HepG2 (cell line): ENCODE measurements at regions not wholly inside any gene's neighbourhood (a gene's known extent, or its start where the extent isn't known, plus 50 kb on each side); places are given as distances from the start of the nearest gene placed in this dataset.

Experiments
- ATF1 ChIP-seq: IDR thresholded peaks from 2 replicates; pipeline ENCODE4 v1.6.1; 2016; ENCODE audit warnings: mild to moderate bottlenecking, control low read depth
- CBX5 ChIP-seq: sonication (generic); formaldehyde crosslinking; IDR thresholded peaks from 2 replicates; pipeline ENCODE4 v1.4.0; 2020; ENCODE audit warnings: missing genetic modification reagents, borderline replicate concordance
- CREB1 ChIP-seq, 2 experiments: fragments of 450-650 bp in 1 of 2; IDR thresholded peaks; 2 replicates each; pipeline ENCODE4 v1.6.1; 2016 to 2017; ENCODE audit warnings: control low read depth in 1 of 2, mild to moderate bottlenecking in 1 of 2, missing compliant biosample characterization in 1 of 2, missing genetic modification characterization in 1 of 2
- HDAC2 ChIP-seq: sonication (generic); formaldehyde crosslinking; IDR thresholded peaks from 2 replicates; pipeline ENCODE4 v1.4.0; 2020; ENCODE audit warnings: missing genetic modification reagents
- HNRNPL ChIP-seq: fragments of 200-400 bp; formaldehyde crosslinking; IDR thresholded peaks from 2 replicates; pipeline ENCODE4 v1.6.1; 2017; ENCODE audit warnings: mild to moderate bottlenecking, low read depth, low read length
- MTF2 ChIP-seq: sonication (generic); formaldehyde crosslinking; IDR thresholded peaks from 2 replicates; pipeline ENCODE4 v1.5.0; 2020; ENCODE audit warnings: missing genetic modification reagents, borderline replicate concordance
- NCOA2 ChIP-seq: sonication (generic); formaldehyde crosslinking; IDR thresholded peaks from 2 replicates; pipeline ENCODE4 v1.8.0; 2022; ENCODE audit warnings: inconsistent platforms
- NR2C2 ChIP-seq: sonication (generic); formaldehyde crosslinking; IDR thresholded peaks from 2 replicates; pipeline ENCODE4 v1.4.0; 2020; ENCODE audit warnings: missing genetic modification reagents, mild to moderate bottlenecking, moderate library complexity, borderline replicate concordance
- NR3C1 ChIP-seq: sonication (generic); formaldehyde crosslinking; IDR thresholded peaks from 2 replicates; pipeline ENCODE4 v1.4.0; 2020; ENCODE audit warnings: missing genetic modification reagents
- RCOR2 ChIP-seq: IDR thresholded peaks from 2 replicates; pipeline ENCODE4 v1.6.1; 2016; ENCODE audit warnings: missing biosample characterization, missing genetic modification reagents
- SAFB2 ChIP-seq: sonication (generic); formaldehyde crosslinking; IDR thresholded peaks from 2 replicates; pipeline ENCODE4 v1.5.1; 2020; ENCODE audit warnings: missing genetic modification reagents, low read depth, mild to moderate bottlenecking, borderline replicate concordance
- TEAD2 ChIP-seq: sonication (generic); formaldehyde crosslinking; IDR thresholded peaks from 2 replicates; pipeline ENCODE4 v1.9.0; 2021; ENCODE audit warnings: missing genetic modification reagents
- THRA ChIP-seq: sonication (generic); formaldehyde crosslinking; IDR thresholded peaks from 2 replicates; pipeline ENCODE4 v1.4.0; 2020; ENCODE audit warnings: missing genetic modification reagents, borderline replicate concordance
- XRCC5 ChIP-seq: fragments of 200-400 bp; formaldehyde crosslinking; optimal IDR thresholded peaks from 2 replicates; pipeline ENCODE3; 2017; ENCODE audit warnings: mild to moderate bottlenecking, low read length
- ZBTB37 ChIP-seq: sonication (generic); formaldehyde crosslinking; IDR thresholded peaks from 2 replicates; pipeline ENCODE4 v1.4.0; 2020; ENCODE audit warnings: mild to moderate bottlenecking, missing genetic modification reagents
- ZNF124 ChIP-seq: sonication (generic); formaldehyde crosslinking; IDR thresholded peaks from 2 replicates; pipeline ENCODE4 v1.4.0; 2020; ENCODE audit warnings: missing genetic modification reagents
- ZNF407 ChIP-seq: sonication (generic); formaldehyde crosslinking; IDR thresholded peaks from one replicate; pipeline ENCODE4 v1.5.1; 2020; ENCODE audit warnings: mild to moderate bottlenecking, missing genetic modification reagents; ENCODE audit errors: not compliant biosample characterization
- ZNF678 ChIP-seq: sonication (generic); formaldehyde crosslinking; IDR thresholded peaks from 2 replicates; pipeline ENCODE4 v1.4.0; 2020; ENCODE audit warnings: mild to moderate bottlenecking, missing genetic modification reagents
- ZNF746 ChIP-seq: sonication (generic); formaldehyde crosslinking; IDR thresholded peaks from 2 replicates; pipeline ENCODE4 v1.8.0; 2022; ENCODE audit warnings: mild to moderate bottlenecking, missing genetic modification reagents

GRCh38 chrX:123803331-123803983, 56.4 kb upstream of the XIAP start (continued):
- TF ChIP-seq CBX5 (CRISPR knock-in tag) (no peak), CREB1 (IDR thresholded peaks at IDR 0.05) (peak; percentile 48; the same call in 1 of the 2 replicates), CREB1 (CRISPR knock-in tag; IDR thresholded peaks at IDR 0.05) (peak; percentile 61; the same call in 1 of the 2 replicates), SAFB2 (no peak), ATF1 (CRISPR knock-in tag) (0 out of 2 replicates have a peak, but pooled peaks have one; percentile 50), ZNF124 (CRISPR knock-in tag) (no peak), ZNF678 (CRISPR knock-in tag) (no peak), ZNF407 (CRISPR knock-in tag) (no peak), HDAC2 (CRISPR knock-in tag) (peak; percentile 72; the same call in 1 of the 2 replicates), THRA (CRISPR knock-in tag) (no peak), NCOA2 (CRISPR knock-in tag) (peak; percentile 70; the same call in 1 of the 2 replicates), NR2C2 (CRISPR knock-in tag) (0 out of 2 replicates have a peak, but pooled peaks have one; percentile 37), RCOR2 (CRISPR knock-in tag) (peak; percentile 71), NR3C1 (CRISPR knock-in tag) (no peak), XRCC5 (peak; percentile 44), TEAD2 (CRISPR knock-in tag) (no peak), ZBTB37 (CRISPR knock-in tag) (no peak), MTF2 (CRISPR knock-in tag) (no peak), ZNF746 (CRISPR knock-in tag) (0 out of 2 replicates have a peak, but pooled peaks have one; percentile 31), HNRNPL (no peak)
